Transverse colon (tissue), 4 donors: ENCODE measurements at regions not wholly inside any gene's neighbourhood (a gene's known extent, or its start where the extent isn't known, plus 50 kb on each side); places are given as distances from the start of the nearest gene placed in this dataset.

ENCODE experiments used
- POLR2A ChIP-seq: fragments of 450-650 bp; IDR thresholded peaks from one replicate; pipeline ENCODE4 v1.6.1; 2016; ENCODE audit warnings: antibody characterized with exemption, mild to moderate bottlenecking, moderate library complexity
- POLR2AphosphoS5 ChIP-seq, 3 donors: sonication (generic); formaldehyde crosslinking; IDR thresholded peaks; one replicate each; pipeline ENCODE4 v1.6.1; 2016; ENCODE audit warnings: antibody characterized with exemption in 3 of 3
- TF ChIP-seq, protein P1 (sequence below), 5 experiments: fragments of 200-600 bp in 3 of 5; fragments of 450-650 bp in 2 of 5; sonication (generic) in 3 of 5; IDR thresholded peaks; 1 replicate in 2 of 5; 2 replicates in 3 of 5; pipeline ENCODE4 v1.5.1; 2016 to 2017; ENCODE audit warnings: antibody characterized with exemption in 5 of 5, inconsistent platforms in 3 of 5, mild to moderate bottlenecking in 2 of 5, moderate library complexity in 1 of 5

DNA sequence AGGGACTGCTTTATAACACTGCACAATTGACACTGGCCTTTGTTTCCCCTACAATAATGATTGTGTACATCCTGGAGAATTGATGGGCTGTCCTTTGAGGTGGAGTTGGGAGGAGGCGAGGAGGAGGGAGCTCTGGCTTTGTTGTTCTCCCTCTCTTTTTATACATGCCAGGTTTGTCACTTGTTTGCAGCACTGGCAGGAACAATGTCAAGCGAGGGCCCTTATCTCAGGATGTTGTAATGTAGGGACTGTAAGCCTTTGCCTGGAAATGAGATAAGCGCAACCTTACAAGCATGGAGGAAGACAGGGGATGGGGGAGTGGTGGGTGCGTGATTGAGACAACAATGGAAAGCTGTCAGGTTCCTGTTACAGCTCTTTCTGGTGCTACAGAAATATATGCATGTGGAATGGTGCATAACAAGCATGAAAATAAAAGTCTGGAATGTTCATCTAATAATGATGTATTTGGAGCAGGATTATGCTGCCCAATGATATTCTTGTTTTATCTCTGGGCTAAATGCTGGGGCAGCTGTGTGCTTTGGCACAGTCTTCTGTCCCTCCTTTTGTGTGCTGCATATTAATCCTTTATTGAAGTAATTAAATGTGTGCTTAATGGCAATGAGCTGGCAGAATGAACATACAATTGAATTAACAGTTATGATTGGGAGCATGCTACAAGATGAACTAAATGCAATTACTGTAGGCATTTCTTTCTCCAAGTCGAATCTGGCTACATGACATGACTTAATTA is 294.4 kb downstream of the GPAT3 start:
- TF ChIP-seq POLR2A (no peak), POLR2AphosphoS5 (IDR thresholded peaks at IDR 0.05) (no peak)
- TF ChIP-seq, protein P1, sequence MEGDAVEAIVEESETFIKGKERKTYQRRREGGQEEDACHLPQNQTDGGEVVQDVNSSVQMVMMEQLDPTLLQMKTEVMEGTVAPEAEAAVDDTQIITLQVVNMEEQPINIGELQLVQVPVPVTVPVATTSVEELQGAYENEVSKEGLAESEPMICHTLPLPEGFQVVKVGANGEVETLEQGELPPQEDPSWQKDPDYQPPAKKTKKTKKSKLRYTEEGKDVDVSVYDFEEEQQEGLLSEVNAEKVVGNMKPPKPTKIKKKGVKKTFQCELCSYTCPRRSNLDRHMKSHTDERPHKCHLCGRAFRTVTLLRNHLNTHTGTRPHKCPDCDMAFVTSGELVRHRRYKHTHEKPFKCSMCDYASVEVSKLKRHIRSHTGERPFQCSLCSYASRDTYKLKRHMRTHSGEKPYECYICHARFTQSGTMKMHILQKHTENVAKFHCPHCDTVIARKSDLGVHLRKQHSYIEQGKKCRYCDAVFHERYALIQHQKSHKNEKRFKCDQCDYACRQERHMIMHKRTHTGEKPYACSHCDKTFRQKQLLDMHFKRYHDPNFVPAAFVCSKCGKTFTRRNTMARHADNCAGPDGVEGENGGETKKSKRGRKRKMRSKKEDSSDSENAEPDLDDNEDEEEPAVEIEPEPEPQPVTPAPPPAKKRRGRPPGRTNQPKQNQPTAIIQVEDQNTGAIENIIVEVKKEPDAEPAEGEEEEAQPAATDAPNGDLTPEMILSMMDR (IDR thresholded peaks at IDR 0.05), result no peak
